SK-N-SH (cell line): ENCODE measurements at regions not wholly inside any gene's neighbourhood (a gene's known extent, or its start where the extent isn't known, plus 50 kb on each side); places are given as distances from the start of the nearest gene placed in this dataset.
"Not testable (repeated sequence)": the region's sequence is repeated elsewhere in the genome, so short reads cannot be mapped to it uniquely, and the experiment has no call there.

Source experiments
- EP300 ChIP-seq, 2 experiments: IDR thresholded peaks; 2 replicates each; pipeline versions ENCODE4 v1.4.0 to v1.6.1; 2012; ENCODE audit warnings: borderline replicate concordance in 1 of 2, low read depth in 1 of 2, low read length in 1 of 2
- FOXJ3 ChIP-seq: sonication (generic); formaldehyde crosslinking; IDR thresholded peaks from 2 replicates; pipeline ENCODE4 v1.5.1; 2020; ENCODE audit warnings: mild to moderate bottlenecking, missing genetic modification reagents
- IRF3 ChIP-seq: fragments of 150-350 bp; IDR thresholded peaks from 2 replicates; pipeline ENCODE4 v1.6.1; 2016; ENCODE audit warnings: mild to moderate bottlenecking, low read depth, low read length
- NRF1 ChIP-seq: IDR thresholded peaks from 2 replicates; pipeline ENCODE4 v1.6.1; 2012; ENCODE audit warnings: low read depth, mild to moderate bottlenecking, low read length
- POLR2AphosphoS5 ChIP-seq: IDR thresholded peaks from 2 replicates; pipeline ENCODE4 v1.6.1; 2012; ENCODE audit warnings: low read depth, low read length
- RAD21 ChIP-seq: IDR thresholded peaks from 2 replicates; pipeline ENCODE4 v1.6.1; 2012; ENCODE audit warnings: mild to moderate bottlenecking, low read length
- RCOR1 ChIP-seq: fragments of 150-350 bp; IDR thresholded peaks from 2 replicates; pipeline ENCODE4 v1.6.1; 2017; ENCODE audit warnings: antibody characterized with exemption, low read length
- REST ChIP-seq: IDR thresholded peaks from 2 replicates; pipeline ENCODE4 v1.6.1; 2012; ENCODE audit warnings: mild to moderate bottlenecking, low read depth, low read length, moderate library complexity
- TEAD4 ChIP-seq: IDR thresholded peaks from 2 replicates; pipeline ENCODE4 v1.4.0; 2012; ENCODE audit warnings: mild to moderate bottlenecking, borderline replicate concordance; ENCODE audit not compliant: insufficient read depth
- USF2 ChIP-seq: fragments of 150-350 bp; IDR thresholded peaks from 2 replicates; pipeline ENCODE4 v1.6.1; 2017; ENCODE audit warnings: antibody characterized with exemption, low read length, low read depth, borderline replicate concordance
- ZBTB33 ChIP-seq: IDR thresholded peaks from 2 replicates; pipeline ENCODE4 v1.4.0; 2012; ENCODE audit warnings: low read depth, borderline replicate concordance
- TF ChIP-seq, protein P1 (sequence below): fragments of 200-600 bp; sonication (generic); IDR thresholded peaks from 2 replicates; pipeline ENCODE4 v1.6.1; 2017; ENCODE audit warnings: antibody characterized with exemption, mild to moderate bottlenecking, moderate library complexity

GRCh38 chr2:89840781-89841475 is 1149.5 kb downstream of the RPIA start:
- TF ChIP-seq, protein P1, sequence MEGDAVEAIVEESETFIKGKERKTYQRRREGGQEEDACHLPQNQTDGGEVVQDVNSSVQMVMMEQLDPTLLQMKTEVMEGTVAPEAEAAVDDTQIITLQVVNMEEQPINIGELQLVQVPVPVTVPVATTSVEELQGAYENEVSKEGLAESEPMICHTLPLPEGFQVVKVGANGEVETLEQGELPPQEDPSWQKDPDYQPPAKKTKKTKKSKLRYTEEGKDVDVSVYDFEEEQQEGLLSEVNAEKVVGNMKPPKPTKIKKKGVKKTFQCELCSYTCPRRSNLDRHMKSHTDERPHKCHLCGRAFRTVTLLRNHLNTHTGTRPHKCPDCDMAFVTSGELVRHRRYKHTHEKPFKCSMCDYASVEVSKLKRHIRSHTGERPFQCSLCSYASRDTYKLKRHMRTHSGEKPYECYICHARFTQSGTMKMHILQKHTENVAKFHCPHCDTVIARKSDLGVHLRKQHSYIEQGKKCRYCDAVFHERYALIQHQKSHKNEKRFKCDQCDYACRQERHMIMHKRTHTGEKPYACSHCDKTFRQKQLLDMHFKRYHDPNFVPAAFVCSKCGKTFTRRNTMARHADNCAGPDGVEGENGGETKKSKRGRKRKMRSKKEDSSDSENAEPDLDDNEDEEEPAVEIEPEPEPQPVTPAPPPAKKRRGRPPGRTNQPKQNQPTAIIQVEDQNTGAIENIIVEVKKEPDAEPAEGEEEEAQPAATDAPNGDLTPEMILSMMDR, result not testable (repeated sequence)
- TF ChIP-seq RCOR1; IRF3; EP300 (IDR thresholded peaks at IDR 0.05; ENCODE audit: borderline replicate concordance in 1 of 2, low read depth in 1 of 2, low read length in 1 of 2); REST; FOXJ3 (CRISPR knock-in tag); POLR2AphosphoS5; TEAD4; USF2; NRF1; RAD21; ZBTB33: not testable (repeated sequence)
